Trophoblast cell (in vitro differentiated cells and primary cell): ENCODE measurements at regions not wholly inside any gene's neighbourhood (a gene's known extent, or its start where the extent isn't known, plus 50 kb on each side); places are given as distances from the start of the nearest gene placed in this dataset.

Experiments used
- DNase-seq, 2 donors: peaks; one replicate each; pipeline ENCODE4 v3.0.0-alpha.2; 2016
- H2AFZ ChIP-seq: 2 replicates; pipeline ENCODE4 v1.6.1; 2013; ENCODE audit warnings: low read length, moderate library complexity, mild to moderate bottlenecking; ENCODE audit not compliant: insufficient read depth, poor library complexity
- H2AK5ac ChIP-seq: 2 replicates; pipeline ENCODE4 v1.6.1; 2013; ENCODE audit warnings: mild to moderate bottlenecking, low read length
- H2BK120ac ChIP-seq: 2 replicates; pipeline ENCODE4 v1.6.1; 2013; ENCODE audit warnings: low read length, mild to moderate bottlenecking, moderate library complexity; ENCODE audit not compliant: insufficient read depth, poor library complexity
- H2BK12ac ChIP-seq: 2 replicates; pipeline ENCODE4 v1.6.1; 2013; ENCODE audit warnings: mild to moderate bottlenecking, low read length, moderate library complexity
- H2BK5ac ChIP-seq: 2 replicates; pipeline ENCODE4 v1.6.1; 2013; ENCODE audit warnings: low read length, low read depth, moderate library complexity, mild to moderate bottlenecking; ENCODE audit not compliant: poor library complexity
- H3K14ac ChIP-seq: 2 replicates; pipeline ENCODE4 v1.6.1; 2013; ENCODE audit warnings: mild to moderate bottlenecking, low read length
- H3K18ac ChIP-seq: 2 replicates; pipeline ENCODE4 v1.6.1; 2013; ENCODE audit warnings: mild to moderate bottlenecking, low read length
- H3K23ac ChIP-seq: 2 replicates; pipeline ENCODE4 v1.6.1; 2013; ENCODE audit warnings: low read length
- H3K27ac ChIP-seq: 2 replicates; pipeline ENCODE4 v1.5.1; 2013; ENCODE audit warnings: low read depth, mild to moderate bottlenecking, inconsistent platforms, low read length, moderate library complexity
- H3K27me3 ChIP-seq: 2 replicates; pipeline ENCODE4 v1.6.1; 2013; ENCODE audit warnings: inconsistent platforms, mild to moderate bottlenecking, low read length, moderate library complexity; ENCODE audit not compliant: insufficient read depth
- H3K36me3 ChIP-seq, 2 experiments: 1 replicate in 1 of 2; 2 replicates in 1 of 2; pipeline ENCODE4 v1.6.1; 2013; ENCODE audit warnings: low read length in 2 of 2, mild to moderate bottlenecking in 2 of 2, moderate library complexity in 1 of 2; ENCODE audit not compliant: insufficient read depth in 2 of 2, control insufficient read depth in 1 of 2
- H3K4ac ChIP-seq: 2 replicates; pipeline ENCODE4 v1.6.1; 2013; ENCODE audit warnings: low read depth, mild to moderate bottlenecking, low read length, moderate library complexity
- H3K4me1 ChIP-seq, 2 experiments: 1 replicate in 1 of 2; 2 replicates in 1 of 2; pipeline ENCODE4 v1.6.1; 2013; ENCODE audit warnings: low read length in 2 of 2, mild to moderate bottlenecking in 2 of 2, moderate library complexity in 1 of 2; ENCODE audit not compliant: insufficient read depth in 2 of 2, control insufficient read depth in 1 of 2
- H3K4me2 ChIP-seq: 2 replicates; pipeline ENCODE4 v1.6.1; 2013; ENCODE audit warnings: inconsistent platforms, mild to moderate bottlenecking, low read length, moderate library complexity
- H3K4me3 ChIP-seq: 2 replicates; pipeline ENCODE4 v1.5.1; 2013; ENCODE audit warnings: mild to moderate bottlenecking, low read depth, low read length, inconsistent platforms
- H3K79me1 ChIP-seq: one replicate; pipeline ENCODE4 v1.6.1; 2013; ENCODE audit warnings: low read length
- H3K79me2 ChIP-seq: 2 replicates; pipeline ENCODE4 v1.6.1; 2013; ENCODE audit warnings: low read length, mild to moderate bottlenecking; ENCODE audit not compliant: control insufficient read depth, insufficient read depth, poor library complexity
- H3K9ac ChIP-seq: 2 replicates; pipeline ENCODE4 v1.6.1; 2013; ENCODE audit warnings: mild to moderate bottlenecking, low read length
- H3K9me3 ChIP-seq: 2 replicates; pipeline ENCODE4 v1.6.1; 2013; ENCODE audit warnings: low read depth, mild to moderate bottlenecking, control low read depth, inconsistent platforms, low read length; ENCODE audit not compliant: insufficient read depth
- H4K12ac ChIP-seq: 2 replicates; pipeline ENCODE4 v1.6.1; 2013; ENCODE audit warnings: low read depth, mild to moderate bottlenecking, low read length, moderate library complexity
- H4K8ac ChIP-seq: 2 replicates; pipeline ENCODE4 v1.6.1; 2013; ENCODE audit warnings: low read depth, mild to moderate bottlenecking, low read length, moderate library complexity
- H4K91ac ChIP-seq: one replicate; pipeline ENCODE4 v1.6.1; 2013; ENCODE audit warnings: low read depth, mild to moderate bottlenecking, low read length, moderate library complexity
- WGBS: extraction: QIAGEN DNeasy Blood & Tissue Kit; methylation state at CpG from one replicate; pipeline ENCODE4 v1.1.7; 2013; ENCODE audit warnings: missing lambda C conversion rate; ENCODE audit not compliant: insufficient read length, insufficient coverage; ENCODE audit errors: extremely low coverage; 5-methylcytosine and 5-hydroxymethylcytosine counted together

DNA sequence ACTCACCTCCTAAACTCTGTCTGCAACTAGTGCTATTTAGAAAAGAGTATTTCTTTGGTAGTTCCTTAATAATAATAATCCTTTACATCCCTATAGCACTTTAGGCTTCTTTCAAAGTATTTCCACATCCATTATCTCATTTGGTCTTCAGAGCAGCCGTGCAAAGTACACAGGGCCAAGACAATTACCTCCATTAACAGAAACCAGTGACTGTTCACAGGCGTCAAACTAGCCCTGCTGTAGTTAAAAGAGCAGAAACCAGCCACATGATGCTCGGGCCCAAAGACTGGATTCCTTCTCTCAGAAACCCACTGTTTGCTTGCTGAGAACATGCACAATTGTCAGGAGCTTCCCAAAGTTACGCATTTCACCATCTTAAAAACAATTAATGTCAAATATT, 396.0 kb upstream of the DAB1 start:
- no peak overlapping the region for H3K23ac ChIP-seq
- no peak overlapping the region for H3K4ac ChIP-seq
- no peaks in the 10 kb centered on the region for H3K79me2 ChIP-seq
- no peak overlapping the region for H4K12ac ChIP-seq
- H3K9me3 ChIP-seq, result no peaks in the 10 kb centered on the region
- H3K36me3 ChIP-seq, result no peaks in the 10 kb centered on the region
- H2BK120ac ChIP-seq, result no peak overlapping the region
- H4K8ac ChIP-seq, result no peak overlapping the region
- no peak overlapping the region for H2AK5ac ChIP-seq
- H3K79me1 ChIP-seq, result no peaks in the 10 kb centered on the region
- no peaks in the 10 kb centered on the region for H3K27me3 ChIP-seq
- no peak overlapping the region for H3K9ac ChIP-seq
- no peak overlapping the region for H2BK12ac ChIP-seq
- no peak overlapping the region for H3K4me2 ChIP-seq
- no peak overlapping the region for H2BK5ac ChIP-seq
- no peak overlapping the region for H4K91ac ChIP-seq
- DNase-seq, result no peak
- WGBS, result no CpG with 5 or more reads among the region's 4 CpGs
- no peak overlapping the region for H3K14ac ChIP-seq
- H3K27ac ChIP-seq, result no peak overlapping the region
- no peak overlapping the region for H3K18ac ChIP-seq
- H3K4me3 ChIP-seq, result no peak overlapping the region
- no peak overlapping the region for H2AFZ ChIP-seq
- H3K4me1 ChIP-seq, result no peaks in the 10 kb centered on the region

- H3K36me3 ChIP-seq, result no peaks in the 10 kb centered on the region
- no peak overlapping the region for H3K4ac ChIP-seq
- WGBS, result no CpG with 5 or more reads among the region's 3 CpGs
- no peak overlapping the region for H2BK12ac ChIP-seq
- H3K27me3 ChIP-seq, result no peaks in the 10 kb centered on the region
- H3K14ac ChIP-seq, result no peak overlapping the region
- H3K79me1 ChIP-seq, result no peaks in the 10 kb centered on the region
- no peak overlapping the region for H3K23ac ChIP-seq
- no peak overlapping the region for H4K12ac ChIP-seq
- no peak overlapping the region for H4K8ac ChIP-seq
- no peak overlapping the region for H2BK120ac ChIP-seq
- no peaks in the 10 kb centered on the region for H3K79me2 ChIP-seq
- H3K4me3 ChIP-seq, result no peak overlapping the region
- no peaks in the 10 kb centered on the region for H3K9me3 ChIP-seq
- no peak overlapping the region for H3K18ac ChIP-seq
- no peak for DNase-seq
- H3K9ac ChIP-seq, result no peak overlapping the region
- H2BK5ac ChIP-seq, result no peak overlapping the region
- H4K91ac ChIP-seq, result no peak overlapping the region
- H3K4me1 ChIP-seq, result no peaks in the 10 kb centered on the region
- H2AFZ ChIP-seq, result no peak overlapping the region
- no peak overlapping the region for H2AK5ac ChIP-seq
- no peak overlapping the region for H3K27ac ChIP-seq
- H3K4me2 ChIP-seq, result no peak overlapping the region
These were observed 379.7 kb upstream of the DAB1 start for GRCh38 chr1:57803586-57803985.

DNA sequence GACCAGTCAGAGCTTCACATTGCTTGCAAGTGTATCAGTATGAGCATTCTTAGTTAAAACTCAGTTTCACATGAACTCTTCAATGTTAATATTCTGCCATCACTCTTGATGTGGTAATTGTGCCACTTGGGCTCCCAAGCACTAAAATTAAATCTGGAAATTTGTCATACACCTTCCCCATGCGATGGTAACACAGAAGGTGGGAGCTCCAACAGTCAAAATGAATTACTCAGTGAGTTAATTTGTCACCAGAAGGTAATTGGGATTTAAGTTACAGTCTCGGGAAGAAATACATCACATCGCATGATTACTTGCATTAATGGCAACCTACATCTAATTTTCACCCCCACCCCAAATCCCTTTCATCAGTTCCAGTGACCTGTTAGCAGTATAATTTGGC, 376.5 kb upstream of the DAB1 start:
- H3K27me3 ChIP-seq, result no peaks in the 10 kb centered on the region
- no peak overlapping the region for H4K12ac ChIP-seq
- H2AK5ac ChIP-seq, result no peak overlapping the region
- no peak overlapping the region for H2BK12ac ChIP-seq
- no peak overlapping the region for H4K8ac ChIP-seq
- H2AFZ ChIP-seq, result no peak overlapping the region
- H3K79me2 ChIP-seq, result no peaks in the 10 kb centered on the region
- no peak overlapping the region for H3K4me2 ChIP-seq
- H2BK120ac ChIP-seq, result no peak overlapping the region
- no peak overlapping the region for H3K4ac ChIP-seq
- no peak overlapping the region for H3K9ac ChIP-seq
- no peaks in the 10 kb centered on the region for H3K36me3 ChIP-seq
- no peak for DNase-seq
- no CpG with 5 or more reads among the region's 3 CpGs for WGBS
- no peak overlapping the region for H3K27ac ChIP-seq
- H3K14ac ChIP-seq, result no peak overlapping the region
- no peak overlapping the region for H3K18ac ChIP-seq
- no peaks in the 10 kb centered on the region for H3K9me3 ChIP-seq
- H2BK5ac ChIP-seq, result no peak overlapping the region
- no peak overlapping the region for H3K4me3 ChIP-seq
- H3K79me1 ChIP-seq, result no peaks in the 10 kb centered on the region
- no peaks in the 10 kb centered on the region for H3K4me1 ChIP-seq
- H3K23ac ChIP-seq, result no peak overlapping the region
- no peak overlapping the region for H4K91ac ChIP-seq

- Histone ChIP-seq H3K4me1 (no peaks in the 10 kb centered on the region), H3K36me3 (no peaks in the 10 kb centered on the region), H2AFZ (no peak overlapping the region), H3K27ac (no peak overlapping the region), H4K8ac (no peak overlapping the region), H3K79me1 (no peaks in the 10 kb centered on the region), H3K14ac (no peak overlapping the region), H4K91ac (no peak overlapping the region), H2BK5ac (no peak overlapping the region), H3K79me2 (no peaks in the 10 kb centered on the region), H2BK120ac (no peak overlapping the region), H4K12ac (no peak overlapping the region), H3K9me3 (no peaks in the 10 kb centered on the region), H3K4ac (no peak overlapping the region), H3K27me3 (no peaks in the 10 kb centered on the region), H3K23ac (no peak overlapping the region), H2AK5ac (no peak overlapping the region), H3K18ac (no peak overlapping the region), H3K9ac (no peak overlapping the region), H2BK12ac (no peak overlapping the region), H3K4me2 (no peak overlapping the region), H3K4me3 (no peak overlapping the region)
- WGBS, result no CpG with 5 or more reads among the region's 4 CpGs
- no peak for DNase-seq
These were observed 375.7 kb upstream of the DAB1 start for GRCh38 chr1:57799490-57800115.
